ENCODE measurements at regions not wholly inside any gene's neighbourhood (a gene's known extent, or its start where the extent isn't known, plus 50 kb on each side); places are given as distances from the start of the nearest gene placed in this dataset.
"Not testable (repeated sequence)": the region's sequence is repeated elsewhere in the genome, so short reads cannot be mapped to it uniquely, and the experiment has no call there.

GRCh38 chr10:20381761-20382160 lies 515.4 kb downstream of the NEBL start:
- DNase-seq, result no peak

GRCh38 chr10:20380401-20380800 lies 516.7 kb downstream of the NEBL start:
- DNase-seq, result no peak

- DNase-seq, result no peak
These were observed 524.4 kb downstream of the NEBL start for GRCh38 chr10:20372748-20373147.

GRCh38 chr10:20370977-20371533 lies 526.1 kb downstream of the NEBL start:
- DNase-seq, result not testable (repeated sequence)

GRCh38 chr10:20369863-20370736 lies 527.0 kb downstream of the NEBL start:
- no peak for DNase-seq

GRCh38 chr10:20363684-20364083 lies 533.4 kb downstream of the NEBL start:
- no peak for DNase-seq

- no peak for DNase-seq
These were observed 539.7 kb downstream of the PLXDC2 start for GRCh38 chr10:20355915-20356314.

GRCh38 chr10:20355011-20355410 lies 538.8 kb downstream of the PLXDC2 start:
- no peak for DNase-seq

GRCh38 chr10:20354166-20354565 lies 537.9 kb downstream of the PLXDC2 start:
- no peak for DNase-seq

GRCh38 chr10:20350509-20350908 lies 534.3 kb downstream of the PLXDC2 start:
- no peak for DNase-seq

GRCh38 chr10:20343036-20343435 lies 526.8 kb downstream of the PLXDC2 start:
- DNase-seq, result no peak
